ENCODE measurements at regions not wholly inside any gene's neighbourhood (a gene's known extent, or its start where the extent isn't known, plus 50 kb on each side); places are given as distances from the start of the nearest gene placed in this dataset.

DNA sequence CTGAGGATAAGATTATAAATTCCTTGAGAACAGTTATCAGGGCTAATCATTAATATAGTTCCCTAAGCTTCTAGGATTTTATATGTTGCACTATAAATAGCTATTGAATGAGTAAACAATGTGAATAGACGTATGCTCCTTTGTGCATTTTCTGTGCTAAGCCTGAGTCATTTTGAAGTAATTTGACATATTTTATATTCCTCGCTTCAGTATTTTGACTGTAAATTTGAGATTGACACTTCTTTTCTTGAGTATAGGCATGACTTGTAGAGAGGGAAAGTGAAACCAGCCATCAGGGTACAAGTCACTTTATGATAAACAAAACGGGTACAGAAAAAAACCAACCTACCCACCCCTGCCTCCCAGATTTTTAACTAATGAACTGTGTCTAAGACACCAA, 367.7 kb upstream of the PRR16 start:
- Histone ChIP-seq H3K27me3 (ENCODE audit: insufficient read depth, low read length) (no peaks in the 10 kb centered on the region), H2AFZ (ENCODE audit: insufficient read depth, low read length, poor library complexity) (no peak overlapping the region), H2BK5ac (ENCODE audit: low read depth, low read length, poor library complexity) (no peak overlapping the region), H4K91ac (ENCODE audit: low read depth, low read length) (no peak overlapping the region), H3K9me3 (ENCODE audit: insufficient read depth, low read depth, low read length) (no peaks in the 10 kb centered on the region), H3K4me2 (ENCODE audit: low read length) (no peak overlapping the region), H3K18ac (ENCODE audit: low read length) (no peak overlapping the region), H3K4ac (ENCODE audit: low read depth, low read length) (no peak overlapping the region), H3K4me1 (ENCODE audit: control insufficient read depth in 1 of 2, insufficient read depth in 2 of 2, low read length in 2 of 2) (no peaks in the 10 kb centered on the region), H3K27ac (ENCODE audit: low read depth, low read length) (no peak overlapping the region), H3K14ac (ENCODE audit: low read length) (no peak overlapping the region), H4K8ac (ENCODE audit: low read depth, low read length) (no peak overlapping the region), H3K23ac (ENCODE audit: low read length) (no peak overlapping the region), H2AK5ac (ENCODE audit: low read length) (no peak overlapping the region), H3K36me3 (ENCODE audit: control insufficient read depth in 1 of 2, insufficient read depth in 2 of 2, low read length in 2 of 2) (no peaks in the 10 kb centered on the region), H3K79me1 (ENCODE audit: low read length) (no peaks in the 10 kb centered on the region), H3K4me3 (ENCODE audit: low read depth, low read length) (no peak overlapping the region), H3K79me2 (ENCODE audit: control insufficient read depth, insufficient read depth, low read length, poor library complexity) (no peaks in the 10 kb centered on the region), H3K9ac (ENCODE audit: low read length) (no peak overlapping the region), H2BK12ac (ENCODE audit: low read length) (no peak overlapping the region), H4K12ac (ENCODE audit: low read depth, low read length) (no peak overlapping the region), H2BK120ac (ENCODE audit: insufficient read depth, low read length, poor library complexity) (no peak overlapping the region)
- no CpG with 5 or more reads among the region's 3 CpGs for WGBS (ENCODE audit: extremely low coverage, insufficient coverage, insufficient read length)
- DNase-seq, result no peak

DNA sequence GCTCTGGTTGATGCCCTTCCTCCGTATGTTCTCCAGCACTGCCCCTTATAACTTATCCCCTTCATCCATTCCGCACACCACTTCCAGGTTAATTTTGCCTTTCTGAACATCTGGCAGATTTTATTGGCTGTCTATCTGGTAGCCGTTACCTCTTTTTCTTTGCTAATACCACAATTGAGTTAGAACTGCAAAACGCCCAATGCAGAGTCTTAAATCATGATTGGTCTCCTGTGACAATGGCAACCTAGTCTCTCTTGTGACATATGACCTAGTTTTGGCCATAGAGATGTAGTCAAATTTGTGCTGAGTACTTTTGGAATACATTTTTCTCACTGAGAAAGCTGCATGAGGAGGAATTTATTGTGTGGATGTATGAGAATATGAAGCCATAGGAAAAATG, 365.7 kb upstream of the PRR16 start:
- Histone ChIP-seq H3K4me3 (ENCODE audit: low read depth, low read length) (no peak overlapping the region), H3K27ac (ENCODE audit: low read depth, low read length) (no peak overlapping the region), H3K4me2 (ENCODE audit: low read length) (no peak overlapping the region), H3K27me3 (ENCODE audit: insufficient read depth, low read length) (no peaks in the 10 kb centered on the region), H4K8ac (ENCODE audit: low read depth, low read length) (no peak overlapping the region), H3K18ac (ENCODE audit: low read length) (no peak overlapping the region), H2BK120ac (ENCODE audit: insufficient read depth, low read length, poor library complexity) (no peak overlapping the region), H3K36me3 (ENCODE audit: control insufficient read depth in 1 of 2, insufficient read depth in 2 of 2, low read length in 2 of 2) (no peaks in the 10 kb centered on the region), H3K79me2 (ENCODE audit: control insufficient read depth, insufficient read depth, low read length, poor library complexity) (no peaks in the 10 kb centered on the region), H4K12ac (ENCODE audit: low read depth, low read length) (no peak overlapping the region), H3K23ac (ENCODE audit: low read length) (no peak overlapping the region), H2BK12ac (ENCODE audit: low read length) (no peak overlapping the region), H3K4ac (ENCODE audit: low read depth, low read length) (no peak overlapping the region), H3K79me1 (ENCODE audit: low read length) (no peaks in the 10 kb centered on the region), H3K4me1 (ENCODE audit: control insufficient read depth in 1 of 2, insufficient read depth in 2 of 2, low read length in 2 of 2) (no peaks in the 10 kb centered on the region), H2BK5ac (ENCODE audit: low read depth, low read length, poor library complexity) (no peak overlapping the region), H3K9ac (ENCODE audit: low read length) (no peak overlapping the region), H3K9me3 (ENCODE audit: insufficient read depth, low read depth, low read length) (no peaks in the 10 kb centered on the region), H2AFZ (ENCODE audit: insufficient read depth, low read length, poor library complexity) (no peak overlapping the region), H4K91ac (ENCODE audit: low read depth, low read length) (no peak overlapping the region), H2AK5ac (ENCODE audit: low read length) (no peak overlapping the region), H3K14ac (ENCODE audit: low read length) (no peak overlapping the region)
- no CpG with 5 or more reads among the region's 4 CpGs for WGBS (ENCODE audit: extremely low coverage, insufficient coverage, insufficient read length)
- DNase-seq, result no peak

DNA sequence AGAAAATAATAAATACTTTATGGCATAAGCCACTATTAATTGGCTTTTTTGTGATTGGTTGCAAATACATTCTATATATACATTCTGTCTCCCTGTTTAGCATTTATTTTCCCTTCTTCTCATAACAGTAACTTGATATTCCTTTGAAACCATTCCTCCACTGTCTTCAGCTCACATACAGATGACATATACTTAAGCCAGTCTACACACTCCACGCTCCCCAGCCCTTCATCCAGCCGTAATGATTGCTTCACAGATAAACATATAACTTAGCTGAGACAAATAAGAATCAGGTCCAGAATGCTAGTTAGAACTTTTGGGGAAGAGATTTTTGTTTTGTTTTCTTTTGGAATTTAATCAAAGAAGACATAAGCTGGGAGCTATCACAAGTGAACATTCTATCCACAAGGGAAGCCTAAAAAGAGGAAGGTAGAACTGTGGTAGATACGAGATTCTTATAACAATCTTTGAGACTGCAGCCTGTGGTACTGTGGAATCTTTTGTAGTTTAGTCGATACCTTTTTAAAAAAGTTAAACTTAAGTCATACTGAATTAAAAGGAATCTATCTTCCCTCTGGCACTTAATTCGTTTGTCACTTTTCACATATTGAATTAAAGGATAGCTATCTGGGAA, 365.1 kb upstream of the PRR16 start:
- no CpG with 5 or more reads among the region's 5 CpGs for WGBS (ENCODE audit: extremely low coverage, insufficient coverage, insufficient read length)
- no peak overlapping the region for H4K8ac ChIP-seq (ENCODE audit: low read depth, low read length)

GRCh38 chr5:120101771-120102170, 362.3 kb upstream of the PRR16 start:
- Histone ChIP-seq H2BK12ac (ENCODE audit: low read length) (no peak overlapping the region), H3K4ac (ENCODE audit: low read depth, low read length) (no peak overlapping the region), H3K79me1 (ENCODE audit: low read length) (no peaks in the 10 kb centered on the region), H2BK5ac (ENCODE audit: low read depth, low read length, poor library complexity) (no peak overlapping the region), H3K27me3 (ENCODE audit: insufficient read depth, low read length) (no peaks in the 10 kb centered on the region), H3K36me3 (ENCODE audit: control insufficient read depth in 1 of 2, insufficient read depth in 2 of 2, low read length in 2 of 2) (no peaks in the 10 kb centered on the region), H3K9ac (ENCODE audit: low read length) (no peak overlapping the region), H3K27ac (ENCODE audit: low read depth, low read length) (no peak overlapping the region), H3K9me3 (ENCODE audit: insufficient read depth, low read depth, low read length) (no peaks in the 10 kb centered on the region), H2AK5ac (ENCODE audit: low read length) (no peak overlapping the region), H3K23ac (ENCODE audit: low read length) (no peak overlapping the region), H4K91ac (ENCODE audit: low read depth, low read length) (no peak overlapping the region), H3K4me3 (ENCODE audit: low read depth, low read length) (no peak overlapping the region), H2AFZ (ENCODE audit: insufficient read depth, low read length, poor library complexity) (no peak overlapping the region), H3K79me2 (ENCODE audit: control insufficient read depth, insufficient read depth, low read length, poor library complexity) (no peaks in the 10 kb centered on the region), H4K12ac (ENCODE audit: low read depth, low read length) (no peak overlapping the region), H3K4me1 (ENCODE audit: control insufficient read depth in 1 of 2, insufficient read depth in 2 of 2, low read length in 2 of 2) (no peaks in the 10 kb centered on the region), H3K18ac (ENCODE audit: low read length) (no peak overlapping the region), H3K14ac (ENCODE audit: low read length) (no peak overlapping the region), H3K4me2 (ENCODE audit: low read length) (no peak overlapping the region), H4K8ac (ENCODE audit: low read depth, low read length) (no peak overlapping the region), H2BK120ac (ENCODE audit: insufficient read depth, low read length, poor library complexity) (no peak overlapping the region)
- DNase-seq, result no peak

More for the DNA sequence above, 365.1 kb upstream of the PRR16 start:
- DNase-seq, result no peak
- no peaks in the 10 kb centered on the region for H3K36me3 ChIP-seq (ENCODE audit: control insufficient read depth in 1 of 2, insufficient read depth in 2 of 2, low read length in 2 of 2)
- H3K18ac ChIP-seq (ENCODE audit: low read length), result no peak overlapping the region
- no peaks in the 10 kb centered on the region for H3K4me1 ChIP-seq (ENCODE audit: control insufficient read depth in 1 of 2, insufficient read depth in 2 of 2, low read length in 2 of 2)
- H3K27me3 ChIP-seq (ENCODE audit: insufficient read depth, low read length), result no peaks in the 10 kb centered on the region
- no peak overlapping the region for H3K27ac ChIP-seq (ENCODE audit: low read depth, low read length)
- no peaks in the 10 kb centered on the region for H3K79me1 ChIP-seq (ENCODE audit: low read length)
- H3K14ac ChIP-seq (ENCODE audit: low read length), result no peak overlapping the region
- no peak overlapping the region for H4K91ac ChIP-seq (ENCODE audit: low read depth, low read length)
- no peak overlapping the region for H2BK120ac ChIP-seq (ENCODE audit: insufficient read depth, low read length, poor library complexity)
- H2AK5ac ChIP-seq (ENCODE audit: low read length), result no peak overlapping the region
- no peak overlapping the region for H3K23ac ChIP-seq (ENCODE audit: low read length)
- H3K4ac ChIP-seq (ENCODE audit: low read depth, low read length), result no peak overlapping the region
- H3K9ac ChIP-seq (ENCODE audit: low read length), result no peak overlapping the region
- H3K9me3 ChIP-seq (ENCODE audit: insufficient read depth, low read depth, low read length), result no peaks in the 10 kb centered on the region
- H3K4me3 ChIP-seq (ENCODE audit: low read depth, low read length), result no peak overlapping the region
- H2BK5ac ChIP-seq (ENCODE audit: low read depth, low read length, poor library complexity), result no peak overlapping the region
- H2BK12ac ChIP-seq (ENCODE audit: low read length), result no peak overlapping the region
- no peak overlapping the region for H4K12ac ChIP-seq (ENCODE audit: low read depth, low read length)
- no peak overlapping the region for H2AFZ ChIP-seq (ENCODE audit: insufficient read depth, low read length, poor library complexity)
- H3K4me2 ChIP-seq (ENCODE audit: low read length), result no peak overlapping the region
- H3K79me2 ChIP-seq (ENCODE audit: control insufficient read depth, insufficient read depth, low read length, poor library complexity), result no peaks in the 10 kb centered on the region

Measured in trophoblast cell (in vitro differentiated cells and primary cell).